Activated T-cell treated with anti-CD3 and anti-CD28 coated beads, Interleukin-2, amount 50 U/mL, for 4 hours (primary cell): ENCODE measurements at regions not wholly inside any gene's neighbourhood (a gene's known extent, or its start where the extent isn't known, plus 50 kb on each side); places are given as distances from the start of the nearest gene placed in this dataset.

Experiments used
- ATAC-seq, 2 donors: fragments of 200-7000 bp; cut with Tn5 transposase; one replicate each; pipeline ENCODE4 v1.10.0; 2021
- DNase-seq: peaks from one replicate; pipeline ENCODE4 v3.0.0-alpha.2; 2020
- H3K27me3 Mint-ChIP-seq: one replicate; pipeline ENCODE4 v1.8.0; 2021; ENCODE audit warnings: low read depth, mixed read lengths
- H3K36me3 Mint-ChIP-seq: one replicate; pipeline ENCODE4 v1.8.0; 2022; ENCODE audit warnings: mixed read lengths; ENCODE audit not compliant: insufficient read depth
- H3K4me1 Mint-ChIP-seq: one replicate; pipeline ENCODE4 v1.8.0; 2021; ENCODE audit warnings: low read depth, mixed read lengths
- H3K4me3 Mint-ChIP-seq: one replicate; pipeline ENCODE4 v1.8.0; 2021; ENCODE audit warnings: mild to moderate bottlenecking, moderate library complexity, mixed read lengths
- H3K9me3 Mint-ChIP-seq: one replicate; pipeline ENCODE4 v1.8.0; 2021; ENCODE audit warnings: mixed read lengths

DNA sequence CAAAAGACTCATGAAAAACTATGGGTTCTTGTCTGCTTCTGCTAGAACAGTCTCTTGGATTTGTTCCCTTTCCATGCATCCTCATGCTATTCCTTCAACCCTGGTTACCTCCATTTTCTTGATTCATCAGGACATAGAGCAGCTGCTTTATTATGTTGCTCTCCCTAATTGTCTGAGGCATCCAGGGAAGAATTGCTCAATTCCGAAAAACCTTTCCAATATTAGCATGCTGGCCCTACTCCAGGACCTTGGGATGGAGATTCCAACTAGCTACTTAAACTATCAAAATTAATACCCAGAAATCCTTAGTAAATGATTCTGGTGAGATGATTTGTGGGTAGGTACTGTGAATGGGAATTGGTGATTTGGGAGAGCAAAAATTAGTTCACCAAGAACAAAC is 56.6 kb upstream of the FAM47B start:
- Mint-ChIP-seq H3K4me1 (no peaks in the 10 kb centered on the region), H3K27me3 (no peaks in the 10 kb centered on the region), H3K4me3 (no peak overlapping the region), H3K9me3 (no peaks in the 10 kb centered on the region), H3K36me3 (no peaks in the 10 kb centered on the region)
- no peak for ATAC-seq
- DNase-seq, result no peak

- no peaks in the 10 kb centered on the region for H3K9me3 Mint-ChIP-seq
Observed at GRCh38 chrX:34891391-34891790, 51.2 kb upstream of the FAM47B start.

More at GRCh38 chrX:34891391-34891790, 51.2 kb upstream of the FAM47B start:
- Mint-ChIP-seq H3K4me1 (no peaks in the 10 kb centered on the region), H3K4me3 (no peak overlapping the region), H3K36me3 (no peaks in the 10 kb centered on the region), H3K27me3 (no peaks in the 10 kb centered on the region)
- ATAC-seq, result no peak
- no peak for DNase-seq
